ENCODE measurements at regions not wholly inside any gene's neighbourhood (a gene's known extent, or its start where the extent isn't known, plus 50 kb on each side); places are given as distances from the start of the nearest gene placed in this dataset.
A peak's percentile ranks its signal among the peaks of the same experiment; 100 is the strongest.
"Not testable (repeated sequence)": the region's sequence is repeated elsewhere in the genome, so short reads cannot be mapped to it uniquely, and the experiment has no call there.

DNA sequence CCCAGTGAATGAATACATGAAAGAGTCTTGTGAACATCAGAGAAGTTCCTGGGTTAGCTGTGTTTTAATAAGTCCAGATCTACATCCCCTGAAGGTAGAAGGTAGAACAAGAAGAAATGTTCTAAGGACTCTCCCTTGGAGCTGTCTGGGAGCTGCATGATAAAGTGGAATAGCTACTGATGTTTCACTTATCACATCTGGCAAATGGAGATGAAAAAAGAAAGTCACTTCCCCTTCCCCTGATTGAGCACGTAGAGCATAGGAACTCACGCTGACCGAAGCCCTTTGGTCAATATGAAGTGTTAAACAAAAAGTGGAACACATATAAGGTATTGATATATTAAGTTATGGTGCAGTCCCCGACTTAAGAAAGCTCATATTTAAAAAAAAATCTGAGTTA lies 53.2 kb upstream of the PARP1 start:
- no peak for DNase-seq

DNA sequence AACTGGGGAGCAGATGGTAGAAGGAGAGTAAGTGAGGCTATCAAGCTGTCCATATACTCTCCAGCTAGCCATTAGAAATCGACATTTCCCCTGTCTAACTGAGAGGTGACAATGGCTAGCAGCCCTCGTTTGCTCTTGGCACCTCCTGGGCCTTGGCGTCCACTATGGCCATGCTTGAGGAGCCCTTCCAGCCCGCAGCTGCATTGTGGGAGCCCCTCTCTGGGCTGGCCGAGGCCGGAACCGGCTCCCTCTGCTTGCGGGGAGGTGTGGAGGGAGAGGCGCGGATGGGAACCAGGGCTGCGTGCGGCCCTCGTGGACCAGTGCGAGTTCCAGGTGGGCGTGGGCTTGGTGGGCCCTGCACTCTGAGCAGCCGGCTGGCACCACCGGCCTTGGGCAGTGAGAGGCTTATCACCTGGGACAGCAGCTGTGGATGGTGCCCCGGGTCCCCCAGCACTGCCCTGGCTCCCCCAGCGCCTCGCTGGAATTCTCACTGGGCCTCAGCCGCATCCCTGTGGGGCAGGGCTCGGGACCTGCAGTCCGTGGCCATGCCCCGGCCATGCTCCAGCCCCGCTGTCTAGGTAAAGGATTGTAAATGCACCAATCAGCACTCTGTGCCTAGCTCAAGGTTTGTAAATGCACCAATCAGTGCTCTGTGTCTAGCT lies 56.2 kb upstream of the PARP1 start:
- no peak for DNase-seq

DNA sequence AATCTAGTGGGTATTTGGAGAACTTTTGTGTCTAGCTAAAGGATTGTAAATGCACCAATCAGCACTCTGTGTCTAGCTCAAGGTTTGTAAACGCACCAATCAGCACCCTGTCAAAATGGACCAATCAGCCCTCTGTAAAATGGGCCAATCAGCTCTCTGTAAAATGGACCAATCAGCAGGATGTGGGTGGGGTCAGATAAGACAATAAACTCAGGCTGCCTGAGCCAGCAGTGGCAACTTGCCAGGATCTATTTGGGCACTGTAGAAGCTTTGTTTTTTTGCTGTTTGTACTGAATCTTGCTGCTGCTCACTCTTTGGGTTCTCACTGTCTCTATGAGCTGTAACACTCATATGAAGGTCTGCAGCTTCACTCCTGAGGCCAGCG lies 56.7 kb upstream of the PARP1 start:
- DNase-seq = not testable (repeated sequence)

DNA sequence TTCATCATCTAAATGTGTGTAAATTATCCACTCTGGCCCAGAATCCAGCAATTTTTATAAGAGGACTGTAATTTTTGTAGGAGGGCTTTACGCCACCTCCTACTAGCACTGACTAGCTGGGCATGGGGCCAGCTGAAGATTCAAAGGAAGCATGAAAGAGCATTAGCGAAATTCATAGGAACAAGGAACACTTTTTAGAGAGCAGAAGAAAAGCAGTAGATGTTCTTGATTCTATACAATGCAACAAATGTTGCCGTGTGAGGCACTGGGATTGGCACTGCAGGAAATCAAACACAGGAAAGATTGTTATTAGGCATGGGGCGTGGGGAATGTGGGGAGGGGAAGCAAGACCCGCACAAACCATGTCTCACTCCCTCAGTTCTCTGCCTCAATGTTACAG lies 58.4 kb upstream of the PARP1 start:
- DNase-seq = no peak

DNA sequence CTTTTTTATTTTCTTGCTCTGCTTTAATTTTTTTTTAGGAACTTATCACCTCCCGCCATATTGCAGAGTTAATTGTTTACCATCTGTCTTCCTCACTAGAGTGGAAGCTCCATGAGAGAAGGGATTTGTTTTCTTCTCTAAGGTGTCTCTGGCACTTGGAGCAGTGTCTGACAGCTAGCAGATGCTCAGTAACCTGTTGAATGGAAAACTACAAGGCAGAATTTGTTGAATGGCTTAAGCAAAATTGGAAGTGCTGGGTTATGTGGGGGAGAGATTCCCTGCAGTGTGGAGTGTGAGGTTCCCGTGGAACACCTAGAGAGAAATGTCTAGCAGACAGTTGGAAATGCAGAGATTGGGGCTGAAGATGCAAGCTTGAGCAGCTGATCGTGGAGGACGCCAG lies 59.5 kb upstream of the PARP1 start:
- no peak for DNase-seq

DNA sequence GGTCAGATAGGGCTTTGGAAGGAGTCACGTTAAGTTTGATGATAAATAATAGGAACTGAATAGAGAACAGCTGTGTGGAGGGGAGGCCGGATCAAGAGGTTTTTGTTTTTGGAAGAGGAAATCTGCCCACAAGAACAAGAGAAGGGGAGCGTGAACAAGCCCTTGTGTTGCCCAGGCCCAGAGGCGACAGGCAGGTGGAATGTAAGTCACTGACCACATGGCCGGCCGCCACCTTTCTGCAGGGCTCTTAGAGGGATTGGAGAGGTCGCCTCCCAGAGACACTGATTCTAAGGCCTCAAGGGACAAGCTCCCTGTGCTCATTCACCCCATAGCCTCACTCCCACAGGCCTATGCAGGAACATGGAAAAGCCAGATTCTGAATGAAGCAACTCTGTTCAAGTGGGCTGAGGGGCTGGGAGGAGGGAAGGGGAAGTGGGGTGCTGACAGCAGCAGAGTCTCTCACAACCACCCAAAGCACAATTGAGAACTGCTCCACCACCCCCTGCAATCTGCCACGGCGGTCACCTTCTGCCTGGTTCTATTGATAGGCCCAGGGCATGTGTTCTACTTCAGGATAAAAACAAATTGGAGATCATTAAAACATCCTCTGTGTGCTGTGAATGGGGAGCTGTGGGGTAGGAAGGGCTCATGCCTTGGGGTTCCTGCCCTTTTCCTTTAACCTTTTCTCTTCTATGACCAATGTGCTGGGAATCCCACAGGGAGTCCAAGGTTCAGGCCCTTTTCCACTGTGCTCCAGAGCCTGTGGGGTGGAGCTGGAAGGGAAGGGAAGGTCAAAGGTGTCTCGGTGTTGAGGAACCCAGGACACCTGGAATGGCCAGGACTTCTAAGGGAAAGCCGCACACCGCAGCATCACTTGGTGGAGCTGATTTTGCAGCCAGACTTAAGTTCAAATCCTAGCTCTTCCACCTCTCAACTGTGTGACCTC lies 63.3 kb upstream of the PARP1 start:
- DNase-seq = no peak

DNA sequence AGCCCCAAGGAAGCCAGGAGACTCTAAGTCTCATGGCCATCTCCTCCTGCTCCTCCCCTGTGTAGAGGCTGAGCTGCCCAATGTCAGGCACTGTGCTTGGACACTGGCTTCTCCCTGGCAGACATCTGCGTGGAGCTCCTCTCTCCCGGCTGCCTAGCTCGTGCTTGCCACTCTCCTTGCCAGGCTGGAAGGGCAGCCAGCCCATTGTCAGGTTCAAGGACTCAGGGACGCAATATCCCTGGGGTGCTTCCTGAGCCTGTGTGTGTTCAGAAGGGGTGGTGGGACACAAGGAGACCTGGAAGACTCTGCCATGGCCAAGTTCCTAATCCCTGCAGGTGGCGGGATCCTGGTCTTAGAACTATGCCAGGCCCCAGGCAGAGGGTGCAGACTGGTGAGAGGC lies 65.4 kb upstream of the PARP1 start:
- no peak for DNase-seq

DNA sequence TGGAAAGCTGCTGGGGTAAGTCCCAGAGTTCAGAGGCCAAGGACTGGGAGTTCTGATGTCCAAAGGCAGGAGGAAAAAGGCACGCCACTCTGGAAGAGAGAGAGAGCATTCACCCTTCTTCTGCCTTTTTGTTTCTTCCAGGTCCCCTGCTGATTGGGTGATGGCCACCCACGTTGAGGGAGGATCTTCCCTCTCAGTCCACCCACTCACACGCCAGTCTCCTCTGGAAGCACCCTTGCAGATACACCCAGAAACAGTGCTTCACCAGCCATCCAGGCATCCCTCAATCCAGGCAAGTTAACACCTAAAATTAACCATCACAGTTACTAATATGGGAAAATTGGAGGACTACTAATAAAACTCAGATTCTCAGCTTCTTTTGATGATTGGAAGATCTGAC lies 66.1 kb upstream of the PARP1 start:
- no peak for DNase-seq

DNA sequence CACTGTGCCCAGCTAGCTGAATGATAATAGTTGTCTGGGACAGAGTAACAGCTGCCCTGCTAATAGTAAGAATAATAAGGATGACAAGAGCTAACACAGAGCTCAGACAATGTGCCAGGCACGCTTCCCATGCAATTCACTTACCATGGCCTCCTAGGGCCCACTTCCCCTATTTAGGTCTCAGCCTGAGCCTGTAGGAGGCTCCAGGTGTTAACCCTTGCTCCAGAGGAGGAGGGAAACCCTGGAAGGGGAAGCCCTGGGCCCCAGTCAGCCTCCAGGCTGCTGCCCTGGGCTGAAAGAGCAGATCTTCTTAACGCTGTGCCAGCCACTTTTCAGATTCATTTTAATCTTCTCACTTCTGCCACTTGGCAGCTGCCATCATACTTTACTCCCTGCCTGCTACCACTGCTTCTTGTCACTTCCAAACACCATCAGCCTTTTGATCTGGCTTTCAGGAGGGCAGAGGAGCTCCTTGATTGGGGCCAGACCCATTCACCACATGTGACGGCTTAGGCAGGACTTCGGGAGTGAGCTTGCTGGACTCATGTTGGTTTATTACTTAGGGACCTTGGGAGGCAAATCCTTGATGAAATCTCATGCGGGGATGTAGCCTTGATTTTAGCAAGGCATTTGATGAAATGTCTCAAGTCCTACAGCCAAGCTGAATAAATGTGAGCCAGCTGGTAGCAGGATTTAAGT lies 66.7 kb upstream of the PARP1 start:
- DNase-seq = no peak

DNA sequence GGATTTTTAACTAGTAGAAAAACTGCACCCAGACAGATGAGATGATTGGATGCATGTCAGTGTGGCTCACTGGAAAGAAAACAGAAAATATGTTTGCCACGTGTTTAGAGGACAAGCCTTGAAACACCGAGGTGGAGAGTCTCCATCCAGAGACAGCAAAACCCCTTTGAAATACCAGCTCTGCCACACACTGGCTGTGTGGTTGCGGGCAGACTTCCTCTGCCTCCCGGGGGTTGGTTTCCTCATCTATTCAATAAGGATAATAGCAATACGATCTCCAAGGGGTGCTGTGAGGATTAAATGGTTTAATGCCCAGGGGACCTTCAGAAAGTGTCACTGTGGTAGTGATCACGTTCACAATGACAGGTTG lies 67.2 kb upstream of the PARP1 start:
- no peak for DNase-seq

DNA sequence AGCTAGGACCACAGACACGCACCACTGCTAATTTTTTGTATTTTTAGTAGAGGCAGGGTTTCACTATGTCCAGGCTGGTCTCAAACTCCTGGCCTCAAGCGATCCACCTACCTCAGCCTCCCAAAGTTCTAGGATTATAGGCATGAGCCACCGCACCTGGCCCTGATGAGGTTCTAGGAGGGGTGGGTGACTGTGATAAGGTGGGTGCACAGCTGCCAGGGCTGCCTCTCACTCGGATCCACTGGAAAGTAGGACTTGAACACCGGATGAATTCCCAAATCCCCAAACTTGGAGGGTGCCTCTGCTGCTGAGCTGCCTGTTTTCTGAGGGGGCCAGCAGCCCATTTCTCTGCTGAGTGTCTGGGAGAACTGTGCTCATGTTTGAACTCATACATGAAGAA lies 68.2 kb upstream of the PARP1 start:
- no peak for DNase-seq

DNA sequence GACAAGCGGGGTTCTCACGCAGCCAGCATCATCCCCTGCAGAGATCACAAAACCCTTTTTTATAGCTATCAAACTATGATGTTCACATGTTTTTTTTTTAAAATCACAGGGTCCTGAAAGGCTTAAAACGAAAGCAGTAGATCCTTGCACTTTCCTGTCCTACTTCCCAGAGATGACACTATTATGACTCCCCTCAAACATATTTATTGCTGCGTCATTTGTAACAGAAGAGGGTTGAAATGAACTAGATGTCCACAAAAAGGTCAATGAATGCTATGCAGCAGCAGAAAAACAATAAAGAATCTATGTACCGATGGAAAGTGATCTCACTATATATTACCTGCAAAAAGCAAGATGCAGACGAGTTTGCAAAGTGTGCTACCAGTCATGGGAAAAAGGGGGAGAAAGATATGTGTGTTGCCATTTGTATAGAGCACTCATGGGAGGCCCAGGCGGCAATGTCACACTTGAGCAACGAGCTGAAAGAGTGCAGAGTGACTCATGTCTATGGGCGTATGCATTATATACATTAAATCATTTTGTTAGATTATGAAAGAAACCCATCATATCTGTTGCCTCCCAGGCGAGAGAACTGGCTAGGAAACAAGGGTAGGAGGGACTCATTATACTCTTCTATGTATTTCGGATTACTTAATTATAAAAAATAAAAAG lies 68.9 kb upstream of the PARP1 start:
- DNase-seq = no peak

DNA sequence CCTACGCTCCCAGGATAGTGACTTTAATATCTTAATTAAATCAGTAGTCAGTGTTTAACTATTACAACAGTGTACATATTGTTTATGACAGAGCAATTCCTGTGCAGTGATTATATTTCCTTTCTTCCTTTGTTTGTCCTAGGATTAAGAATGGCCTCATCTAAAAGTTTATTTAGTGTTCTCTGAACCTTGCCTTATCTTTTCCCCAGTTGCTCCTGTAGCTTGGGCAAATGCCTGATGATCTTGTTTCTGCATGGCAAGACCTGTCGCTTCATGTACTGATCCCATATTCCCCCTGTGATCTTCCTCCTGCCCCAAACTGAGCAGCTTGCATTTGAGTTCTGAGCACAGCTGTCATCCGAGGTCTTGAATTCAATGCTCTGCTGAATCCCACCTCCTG lies 69.1 kb upstream of the STUM start:
- no peak for DNase-seq

DNA sequence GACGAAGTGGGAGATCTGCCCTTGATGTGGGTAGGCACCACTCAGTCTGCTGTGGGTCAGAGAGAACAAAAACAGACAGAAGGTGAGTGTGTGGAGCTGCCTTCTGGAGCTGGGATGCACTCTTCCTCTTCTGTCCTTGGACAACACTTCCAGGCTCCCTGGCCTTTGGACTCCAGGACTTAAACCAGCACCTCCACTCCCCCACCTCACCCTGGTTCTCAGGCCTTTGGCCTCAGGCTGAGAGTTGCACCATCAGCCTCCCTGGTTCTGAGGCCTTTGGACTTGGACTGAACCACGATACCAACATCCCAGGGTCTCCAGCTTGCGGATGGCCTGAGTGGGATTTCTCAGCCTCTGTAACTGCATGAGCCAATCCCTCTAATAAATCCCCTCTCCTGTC lies 68.1 kb upstream of the STUM start:
- DNase-seq = no peak

DNA sequence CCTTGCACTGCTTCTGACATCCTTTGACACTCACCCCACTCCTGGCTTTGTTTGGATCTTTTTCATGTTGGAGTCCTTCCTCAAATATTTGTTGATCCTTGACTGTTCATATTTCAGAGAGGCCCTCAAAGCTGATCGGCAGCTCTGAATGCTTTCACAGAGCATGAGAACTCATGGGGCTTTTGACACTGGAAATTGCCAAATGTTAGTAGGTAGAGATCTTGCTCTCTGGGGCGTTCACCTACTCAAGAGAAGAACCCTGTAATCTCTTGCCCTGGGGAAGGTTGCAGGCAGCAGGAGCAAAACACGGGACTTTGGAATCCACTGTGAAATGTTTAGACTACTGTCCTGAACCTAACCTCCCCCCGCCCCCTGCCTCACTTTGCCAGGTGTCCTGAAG lies 67.4 kb upstream of the STUM start:
- DNase-seq = no peak

DNA sequence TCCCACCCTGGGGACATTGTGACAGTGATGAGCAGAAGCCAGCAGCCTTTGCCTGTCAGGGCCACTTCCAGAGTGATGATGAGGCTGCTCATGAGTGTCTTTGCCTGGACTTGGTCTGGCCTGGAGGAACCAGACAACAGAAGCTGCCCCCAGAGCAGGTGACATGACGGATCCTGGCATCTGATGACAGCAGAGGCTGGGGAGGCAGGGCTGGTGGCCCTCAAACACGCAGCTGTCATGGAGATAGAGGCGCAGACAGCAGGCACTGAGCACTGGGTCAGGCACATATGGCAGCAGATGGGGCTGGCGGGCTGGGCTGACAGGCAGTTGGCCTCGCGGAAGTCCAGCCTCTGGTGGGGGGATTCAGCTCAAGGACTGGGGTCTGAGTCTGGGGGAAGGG lies 66.4 kb upstream of the STUM start:
- DNase-seq = no peak

DNA sequence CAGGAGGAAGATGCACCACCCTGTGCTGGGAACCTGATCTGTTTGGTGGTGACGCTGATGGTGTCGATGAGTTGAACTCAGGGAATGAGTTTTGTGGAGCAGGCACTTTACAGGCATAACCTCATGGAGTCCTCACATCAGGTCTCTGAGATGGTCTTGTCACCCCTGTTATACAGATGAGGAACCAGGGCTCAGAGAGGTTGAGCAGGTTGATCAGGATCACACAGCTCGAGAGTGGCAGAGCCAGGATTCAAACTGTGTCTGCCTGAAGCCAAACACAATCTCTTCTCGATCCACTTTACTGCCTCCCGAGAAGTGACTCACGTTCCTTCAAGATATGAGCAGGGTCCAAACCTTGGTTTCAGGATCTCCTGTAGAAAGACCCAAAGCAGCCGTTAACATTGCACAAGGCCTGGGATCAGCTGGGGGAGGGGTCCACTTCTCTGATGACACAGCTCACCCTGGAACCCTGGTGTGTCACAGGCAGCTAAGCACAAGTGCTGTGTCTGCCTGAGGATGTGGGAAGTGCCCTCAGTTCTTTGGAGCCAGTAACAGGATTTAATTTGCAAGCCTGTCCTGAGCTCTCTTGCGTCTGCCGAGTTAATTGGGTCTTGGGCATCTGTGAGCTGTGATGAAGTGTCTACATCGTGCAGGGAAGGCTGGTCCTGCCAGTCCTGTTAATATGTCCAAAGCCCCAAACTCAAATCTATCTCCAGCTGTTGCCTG lies 65.4 kb upstream of the STUM start:
- no peak for DNase-seq

DNA sequence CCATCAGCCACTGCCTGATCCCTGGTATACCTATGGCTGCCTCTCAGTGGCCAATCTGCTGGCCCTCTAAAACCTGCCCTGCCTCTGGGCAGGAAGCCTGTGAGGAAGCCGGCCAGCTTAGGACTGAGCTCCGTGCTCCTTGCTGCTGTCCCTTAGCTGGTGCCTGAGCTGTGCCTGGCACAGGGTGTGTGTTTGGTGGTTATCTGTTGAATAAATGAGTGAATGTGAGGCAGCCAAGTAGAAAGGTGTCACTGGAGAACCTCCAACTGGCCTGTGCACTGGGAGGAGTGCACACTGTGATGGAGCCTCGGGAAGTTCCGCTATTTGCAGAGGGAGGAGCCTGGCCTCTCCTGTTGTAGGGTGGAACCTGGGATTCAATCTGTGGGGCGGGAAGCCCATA lies 63.4 kb upstream of the STUM start:
- no peak for DNase-seq

DNA sequence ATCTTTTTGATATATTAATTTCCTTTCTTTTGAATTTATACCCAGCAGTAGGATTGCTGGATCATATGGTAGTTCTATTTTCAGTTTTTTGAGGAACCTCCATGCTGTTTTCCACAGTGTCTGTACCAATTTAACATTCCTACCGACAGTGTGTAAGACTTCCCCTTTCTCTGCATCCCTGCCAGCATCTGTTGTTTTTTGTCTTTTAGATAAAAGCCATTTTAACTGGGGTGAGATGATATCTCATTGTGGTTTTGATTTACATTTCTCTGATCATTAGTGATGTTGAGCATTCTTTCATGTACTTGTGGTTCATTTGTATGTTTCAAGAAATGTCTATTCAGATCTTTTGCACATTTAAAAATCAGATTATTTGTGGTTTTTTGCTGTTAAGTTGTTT lies 62.4 kb upstream of the STUM start:
- DNase-seq = peak in 1 of 2 donors; percentile 7

DNA sequence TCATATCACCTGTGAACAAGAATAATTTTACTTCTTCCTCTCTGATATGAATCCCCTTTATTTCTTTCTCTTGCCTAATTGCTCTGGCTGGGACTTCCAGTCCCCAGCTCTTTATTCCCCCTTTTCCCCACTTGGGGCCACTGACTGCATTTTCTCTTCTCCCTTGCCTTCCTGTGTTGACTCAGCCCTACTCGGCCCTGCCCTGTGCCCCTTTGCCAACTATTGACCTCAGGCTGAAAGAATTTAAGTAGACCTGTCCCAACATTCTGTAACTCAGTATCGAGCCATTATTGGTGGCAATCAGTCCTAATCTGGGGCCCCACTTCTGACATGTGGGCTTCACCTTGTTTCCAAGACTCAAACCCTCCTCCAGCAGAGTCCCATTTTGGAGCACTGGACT lies 60.6 kb upstream of the STUM start:
- no peak for DNase-seq

DNA sequence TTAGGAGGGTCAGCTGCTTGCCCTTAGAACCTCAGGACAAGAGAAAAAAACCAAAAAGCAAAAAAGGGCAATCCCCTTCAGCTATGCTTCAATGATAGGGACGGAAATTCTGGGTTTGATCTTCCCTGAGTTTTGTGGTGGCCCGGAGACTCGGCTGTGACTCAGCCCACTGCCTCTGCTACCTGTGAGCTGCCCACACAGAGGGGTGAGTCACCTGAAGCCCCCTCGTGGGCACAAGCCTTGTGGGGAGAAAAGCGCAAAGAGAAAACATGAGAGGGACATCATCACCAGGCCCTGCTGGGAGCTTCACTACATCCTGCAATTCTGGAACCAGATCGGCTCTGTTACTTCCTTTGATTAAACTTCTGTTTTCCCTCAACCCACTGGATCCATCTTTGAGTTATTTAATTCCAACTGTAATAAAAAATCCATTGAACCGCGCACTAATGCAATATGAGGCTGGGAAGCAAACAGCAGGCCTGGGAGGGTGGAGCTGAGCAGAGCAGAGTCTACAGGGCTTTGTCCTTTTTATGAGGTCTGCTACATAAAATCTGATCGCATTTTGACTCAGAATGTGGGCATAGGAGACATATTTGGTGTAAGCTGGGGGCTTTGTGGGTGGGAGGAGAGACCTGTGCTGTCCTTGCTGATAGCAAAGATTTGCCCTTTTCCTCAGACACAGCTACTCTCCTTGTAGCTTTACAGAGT lies 58.7 kb upstream of the STUM start:
- DNase-seq = no peak

DNA sequence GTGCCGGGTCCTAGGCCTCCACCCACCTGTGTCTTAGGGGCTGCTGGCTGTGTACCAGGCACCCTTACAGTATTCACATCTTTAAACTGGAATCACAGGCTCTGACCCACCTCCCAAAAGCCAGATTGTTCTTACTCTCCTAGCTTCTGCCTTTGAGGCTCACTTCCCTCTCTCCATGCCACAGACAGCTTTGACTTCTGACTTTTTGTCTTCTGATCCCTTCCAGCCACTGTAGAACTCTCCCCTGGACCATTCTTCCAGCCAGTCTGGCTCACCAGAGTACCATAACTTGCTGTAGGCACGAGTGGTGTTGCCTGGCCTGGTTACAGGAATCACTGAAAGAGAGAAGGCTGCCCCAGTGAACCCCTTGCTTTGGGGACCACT lies 58.1 kb upstream of the STUM start:
- DNase-seq = no peak

All from CD4-positive, alpha-beta T cell treated with Interleukin-1 beta for 1 hour (primary cell).